A549 (cell line): ENCODE measurements at regions not wholly inside any gene's neighbourhood (a gene's known extent, or its start where the extent isn't known, plus 50 kb on each side); places are given as distances from the start of the nearest gene placed in this dataset.

Source experiments
- ATAC-seq, 2 experiments: fragments of 200-7000 bp in 1 of 2; fragments of >200 bp in 1 of 2; cut with Nextera tagmentation in 1 of 2; cut with Tn5 transposase in 1 of 2; 3 replicates each; pipeline versions ENCODE4 v1.8.0 to v1.9.1; 2018 to 2020; ENCODE audit warnings: mild to moderate bottlenecking in 1 of 2, moderate library complexity in 1 of 2
- CTCF ChIA-PET: fragments of 300-600 bp; sonication (Branson Sonifier 250); formaldehyde crosslinking; extraction: SDS; loops from one replicate; lab custom pipeline; 2021; ENCODE audit warnings: antibody characterized with exemption, inconsistent platforms; lab: Yijun Ruan, JAX
- POLR2A ChIA-PET: fragments of 350-600 bp; formaldehyde crosslinking; extraction: SDS; loops from one replicate; lab custom pipeline; 2021; ENCODE audit warnings: antibody characterized with exemption, inconsistent platforms; lab: Yijun Ruan, JAX
- DNase-seq, 2 experiments: peaks; one replicate each; pipeline versions ENCODE4 v3.0.0 to v3.0.0-alpha.2; 2011 to 2016; ENCODE audit warnings: low read depth in 1 of 2, low spot score in 1 of 2
- FAIRE-seq: peaks from 2 replicates; lab custom pipeline; 2011; peaks lifted over from hg19 to GRCh38; lab: Jason Lieb, UNC
- H3K27ac ChIP-seq, 2 experiments: fragments of >200 bp; sonication (Bioruptor Twin); formaldehyde crosslinking; 3 replicates each; pipeline ENCODE4 v1.5.1; 2016 to 2017
- H3K4me1 ChIP-seq: fragments of >200 bp; sonication (Bioruptor Twin); formaldehyde crosslinking; 3 replicates; pipeline ENCODE4 v1.6.1; 2016
- H3K4me2 ChIP-seq: fragments of >200 bp; sonication (Bioruptor Twin); formaldehyde crosslinking; 3 replicates; pipeline ENCODE4 v1.6.1; 2016
- H3K4me3 ChIP-seq: fragments of >200 bp; sonication (Bioruptor Twin); formaldehyde crosslinking; 3 replicates; pipeline ENCODE4 v1.5.1; 2016
- H3K9me3 ChIP-seq: fragments of >200 bp; sonication (Bioruptor Twin); formaldehyde crosslinking; 3 replicates; pipeline ENCODE4 v1.6.1; 2016
- ATOH8 ChIP-seq: fragments of 250-450 bp; sonication (Bioruptor Pico); IDR thresholded peaks from 2 replicates; pipeline ENCODE4 v1.5.0; 2020; ENCODE audit warnings: low read depth, mild to moderate bottlenecking, moderate library complexity
- CBX2 ChIP-seq: fragments of 200-600 bp; sonication (generic); IDR thresholded peaks from 2 replicates; pipeline ENCODE4 v1.6.1; 2016; ENCODE audit warnings: low read depth, mild to moderate bottlenecking, borderline replicate concordance
- CEBPB ChIP-seq, 2 experiments: fragments of >200 bp in 1 of 2; sonication (Bioruptor Twin) in 1 of 2; formaldehyde crosslinking in 1 of 2; IDR thresholded peaks; 2 replicates each; pipeline ENCODE4 v1.6.1; 2012 to 2016
- CTCF ChIP-seq: fragments of >200 bp; sonication (Bioruptor Twin); formaldehyde crosslinking; IDR thresholded peaks from 3 replicates; pipeline ENCODE4 v1.5.1; 2016
- ESRRA ChIP-seq: fragments of 150-350 bp; IDR thresholded peaks from 2 replicates; pipeline ENCODE4 v1.6.1; 2014; ENCODE audit warnings: mild to moderate bottlenecking, low read length, borderline replicate concordance
- FOSB ChIP-seq: fragments of 250-450 bp; sonication (Bioruptor Pico); IDR thresholded peaks from 2 replicates; pipeline ENCODE4 v1.5.0; 2020; ENCODE audit warnings: mild to moderate bottlenecking, moderate library complexity
- FOXS1 ChIP-seq: fragments of 250-450 bp; sonication (Bioruptor Pico); IDR thresholded peaks from 2 replicates; pipeline ENCODE4 v1.5.0; 2020; ENCODE audit warnings: mild to moderate bottlenecking, moderate library complexity
- GATA3 ChIP-seq: IDR thresholded peaks from 2 replicates; pipeline ENCODE4 v1.6.1; 2012; ENCODE audit warnings: borderline replicate concordance
- HES2 ChIP-seq: fragments of >200 bp; sonication (Bioruptor Twin); formaldehyde crosslinking; IDR thresholded peaks from 2 replicates; pipeline ENCODE4 v1.6.1; 2016
- HEYL ChIP-seq: fragments of 250-450 bp; sonication (Bioruptor Pico); IDR thresholded peaks from 2 replicates; pipeline ENCODE4 v1.8.0; 2021; ENCODE audit warnings: mild to moderate bottlenecking, moderate library complexity
- HOXB13 ChIP-seq: fragments of 250-450 bp; sonication (Bioruptor Pico); IDR thresholded peaks from 2 replicates; pipeline ENCODE4 v1.5.0; 2020; ENCODE audit warnings: low read depth, mild to moderate bottlenecking, moderate library complexity
- MAFK ChIP-seq: fragments of 450-650 bp; IDR thresholded peaks from 2 replicates; pipeline ENCODE4 v1.6.1; 2014; ENCODE audit not compliant: partially characterized antibody
- MAX ChIP-seq: IDR thresholded peaks from 2 replicates; pipeline ENCODE4 v1.6.1; 2012
- MYC ChIP-seq: IDR thresholded peaks from 2 replicates; pipeline ENCODE4 v1.6.1; 2012; ENCODE audit warnings: mild to moderate bottlenecking, inconsistent platforms, low read length, improper control_type of control experiment, borderline replicate concordance
- NFE2L2 ChIP-seq: fragments of 150-350 bp; conservative IDR thresholded peaks from 2 replicates; pipeline ENCODE4 v1.6.1; 2014; ENCODE audit warnings: low read length
- POLR2A ChIP-seq: IDR thresholded peaks from 2 replicates; pipeline ENCODE4 v1.6.1; 2012; ENCODE audit warnings: mild to moderate bottlenecking, low read length
- RCOR1 ChIP-seq: fragments of 150-350 bp; IDR thresholded peaks from 2 replicates; pipeline ENCODE4 v1.6.1; 2014; ENCODE audit warnings: antibody characterized with exemption, low read length, low read depth
- REST ChIP-seq: fragments of 200-600 bp; sonication (generic); IDR thresholded peaks from 2 replicates; pipeline ENCODE4 v1.6.1; 2016; ENCODE audit warnings: antibody characterized with exemption, mild to moderate bottlenecking, moderate library complexity
- TP53 ChIP-seq: fragments of 250-450 bp; sonication (Bioruptor Pico); IDR thresholded peaks from 2 replicates; pipeline ENCODE4 v1.5.0; 2021; ENCODE audit warnings: mild to moderate bottlenecking, moderate library complexity
- USF2 ChIP-seq: fragments of 450-650 bp; IDR thresholded peaks from 2 replicates; pipeline ENCODE4 v1.6.1; 2014; ENCODE audit warnings: antibody characterized with exemption
- ZC3H11A ChIP-seq: fragments of 450-650 bp; IDR thresholded peaks from 2 replicates; pipeline ENCODE4 v1.6.1; 2014; ENCODE audit warnings: antibody characterized with exemption, mild to moderate bottlenecking
- WGBS: methylation state at CpG from one replicate; pipeline ENCODE4 v1.1.6; 2017; ENCODE audit errors: missing lambda C conversion rate; 5-methylcytosine and 5-hydroxymethylcytosine counted together

- FAIRE-seq (no peak), DNase-seq (no peak)
Measured at GRCh38 chr4:108532738-108533137, 87.6 kb upstream of the RPL34 start.

GRCh38 chr4:108532187-108532586 is 88.2 kb upstream of the RPL34 start:
- CTCF ChIA-PET = no interaction called here
- FAIRE-seq = no peak

More at GRCh38 chr4:108532738-108533137, 87.6 kb upstream of the RPL34 start:
- ChIA-PET POLR2A (no interaction called here), CTCF (no interaction called here)
- TF ChIP-seq NFE2L2 = no peak
- no peak for TF ChIP-seq TP53 (CRISPR knock-in tag)
- no peak for TF ChIP-seq POLR2A
- no peak for TF ChIP-seq FOSB (CRISPR knock-in tag)
- no peak for TF ChIP-seq CEBPB (IDR thresholded peaks at IDR 0.05)
- TF ChIP-seq MYC = no peak
- TF ChIP-seq GATA3 = no peak
- no peak for TF ChIP-seq FOXS1
- no peak for TF ChIP-seq RCOR1
- no peak for TF ChIP-seq USF2
- H3K4me3 ChIP-seq = no peak overlapping the region
- 18% methylated on average over 2 of the region's 2 CpGs for WGBS
- no peak overlapping the region for H3K27ac ChIP-seq
- H3K4me2 ChIP-seq = no peak overlapping the region
- no peaks in the 10 kb centered on the region for H3K4me1 ChIP-seq
- no peaks in the 10 kb centered on the region for H3K9me3 ChIP-seq
- ATAC-seq = no peak

GRCh38 chr4:108531461-108531860 is 88.9 kb upstream of the RPL34 start:
- DNase-seq = no peak
- POLR2A ChIA-PET = no interaction called here
- FAIRE-seq = no peak
- CTCF ChIA-PET = no interaction called here
- TF ChIP-seq HEYL (CRISPR knock-in tag) (no peak), ATOH8 (CRISPR knock-in tag) (no peak), CTCF (no peak), ESRRA (no peak), REST (no peak), GATA3 (no peak), FOXS1 (no peak), HOXB13 (CRISPR knock-in tag) (no peak)
- H3K4me1 ChIP-seq = no peaks in the 10 kb centered on the region
- H3K27ac ChIP-seq = no peak overlapping the region
- WGBS = 3% methylated on average over 2 of the region's 2 CpGs
- H3K4me3 ChIP-seq = no peak overlapping the region
- no peaks in the 10 kb centered on the region for H3K9me3 ChIP-seq
- no peak overlapping the region for H3K4me2 ChIP-seq
- ATAC-seq = no peak

More at GRCh38 chr4:108532187-108532586, 88.2 kb upstream of the RPL34 start:
- Histone ChIP-seq H3K9me3 (no peaks in the 10 kb centered on the region), H3K4me2 (no peak overlapping the region), H3K27ac (no peak overlapping the region), H3K4me1 (no peaks in the 10 kb centered on the region), H3K4me3 (no peak overlapping the region)
- ATAC-seq (no peak), DNase-seq (no peak)
- 35% methylated on average over 5 of the region's 5 CpGs for WGBS
- POLR2A ChIA-PET = no interaction called here
- TF ChIP-seq HES2 (no peak), ZC3H11A (no peak), MAX (no peak), MAFK (no peak), CBX2 (no peak)
